ENCODE measurements at regions not wholly inside any gene's neighbourhood (a gene's known extent, or its start where the extent isn't known, plus 50 kb on each side); places are given as distances from the start of the nearest gene placed in this dataset.

DNA sequence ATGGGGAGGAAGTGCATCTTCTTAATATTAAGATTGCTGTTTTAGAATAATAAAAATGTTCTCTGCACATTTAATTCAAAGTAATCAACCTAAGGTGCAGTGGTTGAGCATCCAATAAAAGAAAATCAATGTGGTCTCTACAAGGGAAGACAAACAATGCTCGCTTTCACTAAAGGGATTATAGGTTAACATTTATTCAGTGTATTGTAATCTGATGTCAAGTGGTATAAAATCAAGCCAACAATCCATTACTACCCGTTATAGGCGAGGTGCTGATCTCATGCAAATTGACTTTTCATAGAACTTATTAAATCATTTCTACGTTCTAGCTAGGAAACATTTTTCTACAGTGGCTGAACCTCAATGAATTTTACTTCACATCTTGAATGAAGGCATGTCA is 773.9 kb downstream of the NR2F1-AS1 start:
- TF ChIP-seq, protein P1, sequence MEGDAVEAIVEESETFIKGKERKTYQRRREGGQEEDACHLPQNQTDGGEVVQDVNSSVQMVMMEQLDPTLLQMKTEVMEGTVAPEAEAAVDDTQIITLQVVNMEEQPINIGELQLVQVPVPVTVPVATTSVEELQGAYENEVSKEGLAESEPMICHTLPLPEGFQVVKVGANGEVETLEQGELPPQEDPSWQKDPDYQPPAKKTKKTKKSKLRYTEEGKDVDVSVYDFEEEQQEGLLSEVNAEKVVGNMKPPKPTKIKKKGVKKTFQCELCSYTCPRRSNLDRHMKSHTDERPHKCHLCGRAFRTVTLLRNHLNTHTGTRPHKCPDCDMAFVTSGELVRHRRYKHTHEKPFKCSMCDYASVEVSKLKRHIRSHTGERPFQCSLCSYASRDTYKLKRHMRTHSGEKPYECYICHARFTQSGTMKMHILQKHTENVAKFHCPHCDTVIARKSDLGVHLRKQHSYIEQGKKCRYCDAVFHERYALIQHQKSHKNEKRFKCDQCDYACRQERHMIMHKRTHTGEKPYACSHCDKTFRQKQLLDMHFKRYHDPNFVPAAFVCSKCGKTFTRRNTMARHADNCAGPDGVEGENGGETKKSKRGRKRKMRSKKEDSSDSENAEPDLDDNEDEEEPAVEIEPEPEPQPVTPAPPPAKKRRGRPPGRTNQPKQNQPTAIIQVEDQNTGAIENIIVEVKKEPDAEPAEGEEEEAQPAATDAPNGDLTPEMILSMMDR (IDR thresholded peaks at IDR 0.05): no peak
- no peak for TF ChIP-seq POLR2A (IDR thresholded peaks at IDR 0.05)

All from thyroid gland (tissue), 4 donors.